Activated CD8-positive, alpha-beta memory T cell treated with anti-CD3 and anti-CD28 coated beads for 36 hours (primary cell): ENCODE measurements at regions not wholly inside any gene's neighbourhood (a gene's known extent, or its start where the extent isn't known, plus 50 kb on each side); places are given as distances from the start of the nearest gene placed in this dataset.

Experiments used
- CTCF ChIA-PET: fragments of 350-600 bp; sonication (Branson Sonifier 250); formaldehyde crosslinking; loops from one replicate; lab custom pipeline; 2021; ENCODE audit warnings: antibody characterized with exemption; lab: Charles Lee
- POLR2A ChIA-PET: fragments of 350-600 bp; sonication (Branson Sonifier 250); formaldehyde crosslinking; loops from one replicate; lab custom pipeline; 2021; ENCODE audit warnings: antibody characterized with exemption; lab: Charles Lee

DNA sequence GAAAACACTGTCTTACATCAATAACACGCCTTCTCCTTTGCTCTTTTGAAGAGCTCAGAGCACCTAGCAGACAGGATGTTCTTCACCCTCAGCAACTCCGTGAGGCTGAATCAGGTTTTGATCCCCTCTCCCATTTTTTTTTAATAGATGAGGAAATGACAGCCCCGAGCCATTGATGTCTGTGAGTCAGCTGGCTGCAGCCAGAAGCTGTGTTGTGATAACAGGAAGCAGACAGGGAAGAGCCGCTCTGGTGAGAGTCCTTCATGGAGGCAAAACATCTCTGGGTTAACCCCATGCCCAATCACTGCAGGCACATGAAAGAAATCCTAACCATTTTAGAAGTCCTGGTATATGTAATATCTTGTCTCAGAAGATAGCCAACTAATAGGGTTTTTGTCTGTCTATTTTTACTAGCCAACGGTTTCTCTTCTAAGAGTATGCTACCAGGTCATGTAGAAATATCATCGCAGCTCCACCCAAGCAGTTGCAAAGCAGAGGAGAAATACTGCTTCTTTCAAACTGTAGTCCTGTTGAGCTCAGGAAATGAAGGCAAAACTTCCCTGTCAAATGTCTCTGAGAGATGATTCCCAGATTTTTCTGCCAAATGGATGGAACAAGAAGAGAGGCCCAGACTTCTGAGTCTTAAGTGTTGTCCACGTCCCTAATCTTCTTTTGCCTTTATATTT lies 568.9 kb downstream of the CCDC171 start:
- ChIA-PET POLR2A (no interaction called here), CTCF (no interaction called here)

DNA sequence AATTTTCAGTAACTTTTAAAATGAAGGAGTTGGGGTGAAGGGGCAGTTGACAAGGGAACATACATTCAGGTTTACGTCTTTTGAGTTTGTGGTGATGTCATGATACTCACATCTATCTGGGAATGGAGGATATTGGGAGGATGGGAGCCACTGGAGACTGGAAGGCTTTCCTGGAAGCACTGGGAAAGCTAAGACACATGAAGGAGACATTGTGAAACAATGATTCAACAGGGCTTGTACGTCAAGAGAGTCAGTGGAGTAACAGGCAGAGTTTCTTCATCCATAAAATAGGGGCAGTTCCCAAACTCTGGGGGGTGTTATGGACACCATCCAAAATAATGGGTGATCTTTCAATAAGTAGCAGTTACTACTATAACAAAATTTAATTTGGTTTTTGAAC lies 572.8 kb downstream of the CCDC171 start:
- CTCF ChIA-PET, result no interaction called here

DNA sequence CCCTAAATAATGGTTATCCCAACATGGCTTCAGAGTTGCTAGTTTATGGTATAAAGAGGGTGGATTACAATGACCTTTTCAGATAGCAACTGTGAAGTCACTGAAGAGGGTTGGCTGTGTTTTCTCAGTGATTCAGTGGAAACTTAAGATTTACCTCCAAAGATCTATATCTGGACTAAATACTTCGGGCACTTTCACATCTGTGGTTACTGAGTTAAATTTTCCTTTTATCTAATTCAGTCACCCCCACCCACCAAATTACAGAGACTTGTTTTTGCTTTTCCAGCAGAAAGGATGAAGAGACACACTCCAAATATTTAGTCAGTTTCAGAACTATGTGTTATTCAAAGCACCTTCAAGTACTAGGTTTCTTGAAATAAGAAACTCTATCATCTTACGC lies 573.2 kb downstream of the CCDC171 start:
- CTCF ChIA-PET, result no interaction called here
- POLR2A ChIA-PET, result no interaction called here

More for the DNA sequence above, 572.8 kb downstream of the CCDC171 start:
- POLR2A ChIA-PET, result no interaction called here

DNA sequence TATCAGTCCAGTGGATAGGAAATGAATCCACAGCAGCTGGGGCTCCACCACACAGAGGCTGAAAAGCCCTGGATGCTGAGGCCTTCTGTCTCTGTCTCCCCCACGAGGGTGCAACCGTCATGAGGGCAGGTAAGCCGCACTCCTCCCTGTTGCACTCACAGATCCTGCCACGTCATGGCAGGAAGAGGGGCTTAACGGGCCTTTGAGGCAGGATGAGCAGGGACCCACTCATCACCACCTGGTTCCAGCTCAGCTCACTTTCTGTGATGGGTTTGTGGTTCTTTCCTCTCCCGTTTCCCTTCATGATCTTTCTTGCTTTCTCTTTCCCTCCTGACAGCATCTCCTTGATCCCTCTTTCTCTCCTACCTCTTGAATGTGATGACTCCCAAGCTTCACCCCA lies 575.2 kb downstream of the CCDC171 start:
- CTCF ChIA-PET, result no interaction called here
- POLR2A ChIA-PET, result no interaction called here

DNA sequence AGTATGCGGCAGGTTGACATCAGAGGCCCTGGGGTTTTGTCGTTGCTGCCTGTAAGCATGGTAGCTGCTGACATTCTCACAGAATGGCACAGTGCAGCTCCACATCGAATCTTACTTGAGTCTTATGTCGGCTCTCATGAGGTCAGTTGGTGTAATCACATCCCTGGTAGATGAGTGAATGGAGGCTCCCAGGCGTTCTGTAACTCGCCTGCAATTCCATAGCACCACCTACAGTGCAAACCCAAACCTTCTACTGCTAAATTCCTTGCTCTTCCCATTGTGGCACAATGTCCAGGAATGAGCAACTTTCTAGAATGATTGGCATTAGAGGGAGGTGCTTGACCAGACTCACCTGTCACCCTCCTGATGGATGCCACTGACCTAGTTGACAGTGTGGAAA lies 578.4 kb downstream of the CCDC171 start:
- ChIA-PET CTCF (no interaction called here), POLR2A (no interaction called here)

DNA sequence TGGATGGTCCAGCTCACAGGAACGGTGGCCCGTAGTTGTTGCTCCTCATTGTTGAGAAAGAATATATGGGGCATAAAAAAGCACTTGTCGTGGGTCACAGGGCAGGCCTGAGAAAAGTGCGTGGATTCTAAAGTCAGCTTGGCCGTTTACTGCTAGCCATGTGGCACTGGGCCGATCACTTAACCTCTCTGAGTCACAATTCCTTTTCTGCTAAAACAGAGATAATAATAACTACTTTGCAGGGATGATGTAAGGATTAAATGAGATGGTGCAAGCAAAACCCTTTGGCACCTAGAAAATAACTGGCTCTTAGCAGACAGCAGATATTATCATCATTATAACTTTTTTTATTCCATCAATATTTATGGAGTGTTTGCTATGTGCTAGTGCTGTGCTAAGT lies 579.7 kb downstream of the CCDC171 start:
- CTCF ChIA-PET, result interaction anchor here (1.3 kb wide), 1 partner anchor 8 kb away, joined by 3 read pairs; no protein-coding TSS in a partner anchor

DNA sequence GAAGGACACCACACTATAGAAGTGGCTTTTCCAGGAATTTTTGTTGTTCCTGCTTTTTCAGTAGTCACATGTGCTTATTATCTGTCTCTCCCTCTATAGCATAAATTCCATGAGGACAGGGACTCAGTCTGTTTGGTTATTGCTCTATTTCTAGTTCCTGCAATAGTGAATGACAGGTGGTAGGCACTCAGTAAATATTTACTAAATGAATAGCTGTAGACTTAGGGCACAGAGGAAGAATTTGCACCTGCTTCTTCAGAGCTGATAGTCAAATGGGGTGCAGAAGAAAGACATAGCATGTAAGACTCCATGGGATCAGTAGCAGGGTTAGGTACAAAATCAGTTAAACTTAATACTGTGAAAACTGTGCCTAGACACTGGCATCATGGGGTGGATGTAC lies 580.2 kb downstream of the CCDC171 start:
- CTCF ChIA-PET, result interaction anchor here (1.3 kb wide), 1 partner anchor 8 kb away, joined by 3 read pairs; no protein-coding TSS in a partner anchor
- POLR2A ChIA-PET, result no interaction called here

More for the DNA sequence above, 579.7 kb downstream of the CCDC171 start:
- POLR2A ChIA-PET, result no interaction called here

DNA sequence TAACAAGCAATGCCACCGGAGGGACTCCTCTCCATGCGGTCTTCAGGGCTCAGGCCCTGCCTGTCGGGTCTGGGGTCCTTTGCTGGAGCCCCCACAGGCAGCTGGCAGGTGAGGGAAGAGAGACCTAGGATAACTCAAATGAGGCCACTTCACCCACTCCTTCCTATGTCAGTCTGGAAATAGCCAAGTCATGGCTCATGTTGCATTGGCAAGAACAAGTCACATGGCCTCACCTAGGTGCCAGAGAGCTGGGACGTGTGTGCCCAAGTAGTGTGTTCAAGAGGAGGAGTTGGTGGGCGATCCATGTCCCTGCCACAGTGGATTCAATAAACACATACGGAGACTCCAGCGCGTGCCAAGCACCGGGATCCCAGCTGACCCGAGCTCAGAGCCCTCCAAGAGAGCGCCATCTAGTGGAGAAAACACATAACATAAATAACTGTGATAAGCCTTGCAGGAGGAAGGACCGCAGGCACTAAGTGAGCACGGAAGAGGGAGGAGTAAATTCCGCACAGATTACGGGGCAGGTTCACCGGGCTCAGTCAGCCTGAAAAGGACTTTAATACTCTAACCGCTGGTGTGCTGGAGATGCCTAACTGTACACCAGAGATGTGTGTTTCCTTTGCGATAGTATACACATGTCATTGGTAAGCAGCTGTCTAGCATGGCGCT lies 580.8 kb downstream of the CCDC171 start:
- POLR2A ChIA-PET, result no interaction called here
- CTCF ChIA-PET, result interaction anchor here (1.3 kb wide), 1 partner anchor 9 kb away, joined by 3 read pairs; no protein-coding TSS in a partner anchor

DNA sequence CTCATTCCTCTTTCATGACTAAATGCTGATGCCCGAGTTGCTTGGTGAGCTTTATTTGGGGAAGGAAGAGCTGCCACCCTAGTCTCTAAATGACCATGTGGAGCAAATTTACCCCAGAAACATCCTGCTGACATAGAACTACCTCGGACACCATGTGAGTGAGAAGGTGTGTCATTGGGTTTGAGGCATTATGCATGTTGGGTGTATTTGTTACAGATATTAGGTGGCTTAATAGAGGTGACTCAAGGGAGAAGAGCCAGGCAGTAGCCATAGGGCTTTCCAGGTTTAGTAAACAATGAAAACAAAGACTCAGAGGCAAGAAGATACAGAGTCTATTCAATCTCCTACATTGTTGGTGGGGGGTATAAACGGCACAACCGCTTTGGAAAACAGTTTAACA lies 581.5 kb downstream of the CCDC171 start:
- CTCF ChIA-PET, result no interaction called here
- POLR2A ChIA-PET, result no interaction called here

DNA sequence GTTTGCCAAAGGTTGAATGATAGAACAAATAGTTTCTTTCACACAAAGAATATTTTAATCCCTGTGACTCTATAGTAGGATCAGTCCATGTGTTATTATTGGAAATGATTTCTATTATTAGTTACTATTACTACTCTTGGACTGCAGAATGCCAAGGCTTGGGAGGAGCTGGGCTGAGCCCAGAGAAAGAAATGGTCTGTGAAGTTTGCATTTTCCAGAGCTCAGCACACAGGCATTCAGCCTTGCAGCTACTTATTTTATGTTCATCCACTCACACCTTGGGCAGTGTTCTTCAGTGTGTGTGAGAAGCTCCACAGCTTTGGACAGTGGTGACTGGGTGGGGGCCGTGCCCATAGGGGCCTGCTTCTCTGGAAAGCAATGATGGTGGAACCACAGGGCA lies 583.1 kb downstream of the CCDC171 start:
- CTCF ChIA-PET, result no interaction called here
- POLR2A ChIA-PET, result no interaction called here

DNA sequence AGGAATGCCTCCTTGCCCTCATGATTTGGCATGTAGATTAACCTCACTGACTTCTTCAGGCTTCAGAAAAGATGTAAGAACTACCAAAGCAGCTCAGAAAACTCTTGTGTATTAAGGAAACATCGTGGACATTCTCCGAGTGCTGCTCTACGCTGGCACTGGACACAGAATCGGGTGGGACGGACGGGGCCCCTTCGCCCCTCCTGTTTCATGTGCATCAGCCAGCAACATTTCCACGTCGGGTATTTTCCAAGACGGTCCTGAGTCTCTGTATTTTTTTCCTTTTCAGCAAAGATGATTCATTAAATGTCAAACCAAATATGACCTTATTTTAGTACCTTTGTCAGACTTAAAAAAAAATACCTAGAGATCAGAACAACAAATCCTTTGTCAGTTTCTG lies 583.6 kb downstream of the CCDC171 start:
- ChIA-PET POLR2A (no interaction called here), CTCF (no interaction called here)

DNA sequence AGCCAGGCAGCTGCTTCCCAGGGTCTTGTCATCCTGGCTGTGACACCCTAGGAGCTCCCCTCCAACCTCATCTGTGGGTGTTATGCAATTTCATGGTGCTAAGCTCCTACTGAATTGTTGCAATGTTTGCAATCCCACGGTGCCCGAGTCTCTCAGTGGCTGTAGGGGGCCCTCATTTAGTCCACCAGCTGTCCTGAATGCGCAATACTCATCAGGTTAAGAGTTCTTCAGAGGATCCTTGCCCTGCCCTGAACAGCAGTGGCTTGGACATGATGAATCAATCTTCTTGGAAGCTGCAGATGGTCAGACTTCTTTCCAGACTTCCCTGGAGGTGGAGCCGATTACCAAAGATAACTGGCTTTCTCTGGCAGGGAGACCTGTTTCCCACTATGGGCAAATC lies 584.1 kb downstream of the CCDC171 start:
- CTCF ChIA-PET, result no interaction called here
- POLR2A ChIA-PET, result no interaction called here

DNA sequence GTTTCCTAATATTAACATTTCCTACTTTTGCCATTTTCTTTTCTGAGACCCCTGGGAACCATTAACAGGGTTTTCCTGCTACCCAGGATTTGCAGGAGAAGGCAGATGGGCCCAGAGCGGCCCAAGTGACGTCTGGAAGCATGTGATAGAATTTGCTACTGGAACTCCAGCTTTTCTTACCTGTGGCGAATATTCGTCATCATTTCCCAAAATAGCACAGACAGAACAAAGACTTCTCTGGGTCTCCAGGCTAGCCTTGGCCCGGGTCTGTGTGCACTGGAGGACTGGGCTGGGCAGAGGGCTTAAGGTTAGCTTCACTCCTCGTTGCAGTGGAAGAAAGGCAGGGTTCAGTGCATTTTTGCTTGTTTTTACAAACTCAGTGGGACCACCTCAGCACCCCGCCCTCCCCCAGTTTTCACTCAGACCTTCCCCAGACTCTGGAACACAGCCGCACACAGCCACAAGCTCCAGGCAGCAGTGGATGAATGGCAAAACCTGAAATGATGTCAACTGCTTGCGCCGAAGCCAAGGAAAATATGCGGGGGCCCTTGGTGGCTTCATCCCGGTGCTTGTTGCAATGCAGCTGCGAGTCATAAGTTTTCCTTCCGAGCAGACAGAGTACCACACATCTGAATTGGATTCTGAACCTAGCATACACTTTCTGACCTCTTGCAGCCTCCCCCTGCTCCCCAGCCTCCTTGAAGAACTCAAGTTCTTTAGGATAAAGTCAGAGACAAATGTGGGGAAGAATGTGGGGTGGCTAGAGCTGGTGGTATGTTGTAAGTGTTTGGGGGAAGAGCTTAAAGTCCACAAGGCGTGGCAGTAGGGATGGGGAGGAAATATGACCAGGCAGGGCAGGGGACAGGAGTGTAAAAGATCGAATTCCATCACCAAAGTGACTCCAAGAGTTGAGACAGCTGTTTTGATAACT lies 586.0 kb downstream of the CCDC171 start:
- ChIA-PET POLR2A (no interaction called here), CTCF (no interaction called here)

DNA sequence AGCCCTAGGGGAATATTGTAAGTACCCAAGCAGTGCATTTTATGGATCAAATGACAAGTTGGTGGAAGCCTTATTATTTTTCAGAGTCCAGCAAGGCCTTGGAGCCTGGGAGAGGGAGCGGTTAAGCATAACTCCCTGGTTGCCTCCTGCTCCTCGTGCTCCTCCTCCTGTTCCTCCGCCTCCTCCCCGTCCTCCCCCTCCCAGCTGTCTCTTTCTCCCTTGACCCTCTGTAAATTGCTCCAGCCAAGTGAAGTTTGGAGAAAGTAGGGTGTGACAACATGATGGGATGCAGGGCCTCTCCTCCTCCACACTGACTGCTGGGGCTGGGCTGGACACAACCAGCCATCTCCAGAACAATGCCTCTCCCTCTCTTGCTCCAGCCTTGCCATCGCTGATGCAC lies 586.9 kb downstream of the CCDC171 start:
- POLR2A ChIA-PET, result no interaction called here
- CTCF ChIA-PET, result no interaction called here

DNA sequence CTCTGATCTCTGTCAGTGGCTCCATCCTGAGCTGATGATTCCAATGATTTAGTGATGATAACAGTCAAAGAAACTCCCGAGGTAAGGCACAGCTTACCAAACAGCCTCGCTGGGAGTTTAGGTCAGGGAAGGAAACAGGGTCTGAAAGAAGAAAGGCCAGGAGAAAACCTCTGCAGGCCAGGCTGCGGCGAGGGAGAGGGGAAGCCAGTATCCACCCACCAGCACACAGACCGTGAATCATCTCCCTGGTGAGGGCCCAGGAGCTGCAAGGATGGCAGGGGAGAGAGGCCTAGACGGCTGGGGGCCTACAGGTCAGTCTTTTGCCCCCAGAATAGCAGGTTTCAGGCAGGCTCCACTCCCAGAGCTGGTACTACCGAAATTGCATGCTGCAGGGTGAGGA lies 590.5 kb downstream of the CCDC171 start:
- ChIA-PET POLR2A (no interaction called here), CTCF (no interaction called here)

DNA sequence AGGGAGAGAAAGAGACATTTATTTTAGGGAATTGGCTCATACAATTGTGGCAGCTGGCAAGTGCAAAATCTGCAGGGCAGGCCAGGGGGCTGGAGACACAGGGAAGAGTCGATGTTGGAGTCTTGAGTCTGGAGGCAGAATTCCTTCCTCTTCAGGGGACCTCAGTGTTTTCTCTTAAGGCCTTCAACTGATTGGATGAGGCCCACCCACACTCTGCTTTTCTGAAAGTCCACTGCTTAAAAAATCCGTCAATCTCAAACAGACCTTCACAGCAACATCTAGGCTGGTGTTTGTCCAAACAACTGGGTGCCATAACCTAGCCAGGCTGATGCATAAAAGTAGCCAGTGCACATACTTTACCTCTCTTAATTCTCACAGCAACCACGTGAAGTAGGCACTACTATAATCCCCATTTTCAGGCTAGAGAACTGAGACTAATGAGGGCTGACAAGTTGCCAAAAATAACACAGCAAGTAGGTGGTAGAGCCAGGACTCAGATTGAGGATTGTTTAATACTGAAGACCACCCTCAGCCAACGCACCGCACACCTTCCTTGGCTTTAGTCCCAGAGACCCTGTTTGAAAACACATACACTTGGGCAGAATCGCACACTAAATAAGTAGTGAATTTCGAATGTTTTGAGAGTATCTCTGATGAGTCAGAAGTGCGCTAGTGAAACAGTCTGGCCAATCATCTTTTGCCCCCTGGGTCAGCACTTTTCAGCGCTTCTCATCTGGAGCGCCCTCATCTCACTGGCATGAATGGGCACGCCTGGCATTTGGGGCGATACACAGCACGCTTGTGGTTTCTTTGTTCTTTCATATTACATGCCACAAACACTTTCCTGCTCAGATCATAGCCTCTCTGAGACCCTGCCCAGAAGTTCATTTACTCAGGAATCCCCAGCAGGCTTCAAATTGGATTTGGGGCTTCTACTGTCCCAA lies 591.4 kb downstream of the CCDC171 start:
- ChIA-PET POLR2A (no interaction called here), CTCF (no interaction called here)

DNA sequence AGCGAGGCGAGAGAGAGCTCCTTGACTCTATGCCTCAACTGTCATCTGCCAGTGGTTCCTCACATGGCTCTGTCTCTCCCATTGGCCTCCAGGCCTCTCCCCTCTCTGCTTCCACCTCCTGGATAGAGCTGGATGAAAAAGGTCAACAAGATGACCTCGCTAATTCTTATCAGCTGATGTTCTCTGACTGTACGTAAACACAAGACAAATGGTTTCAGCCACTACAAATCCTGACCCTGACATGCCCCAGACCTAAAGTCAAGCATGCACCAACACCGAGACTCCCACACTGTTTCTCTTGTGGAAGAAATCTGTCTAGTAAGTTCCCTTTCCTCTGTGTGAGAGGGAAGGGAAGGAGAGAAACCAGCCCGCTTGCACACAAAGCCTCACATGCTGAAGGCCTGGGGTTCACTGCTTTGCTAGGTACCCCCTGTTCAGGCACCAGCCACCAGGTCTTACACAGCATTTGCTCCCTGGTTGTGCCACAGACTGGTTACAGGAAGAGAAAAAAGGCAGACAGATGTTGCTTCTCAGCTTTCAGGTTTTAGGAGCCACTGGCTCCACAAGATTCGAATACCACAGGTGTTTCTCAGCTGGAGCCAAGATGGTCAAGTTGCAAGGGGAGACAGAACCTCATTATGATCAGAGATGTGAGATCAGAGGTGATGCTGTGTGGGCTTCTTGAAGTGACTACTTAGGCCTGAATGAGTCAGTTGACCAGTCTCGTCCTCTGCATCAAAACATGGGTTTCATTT lies 592.5 kb downstream of the CCDC171 start:
- ChIA-PET CTCF (no interaction called here), POLR2A (no interaction called here)

DNA sequence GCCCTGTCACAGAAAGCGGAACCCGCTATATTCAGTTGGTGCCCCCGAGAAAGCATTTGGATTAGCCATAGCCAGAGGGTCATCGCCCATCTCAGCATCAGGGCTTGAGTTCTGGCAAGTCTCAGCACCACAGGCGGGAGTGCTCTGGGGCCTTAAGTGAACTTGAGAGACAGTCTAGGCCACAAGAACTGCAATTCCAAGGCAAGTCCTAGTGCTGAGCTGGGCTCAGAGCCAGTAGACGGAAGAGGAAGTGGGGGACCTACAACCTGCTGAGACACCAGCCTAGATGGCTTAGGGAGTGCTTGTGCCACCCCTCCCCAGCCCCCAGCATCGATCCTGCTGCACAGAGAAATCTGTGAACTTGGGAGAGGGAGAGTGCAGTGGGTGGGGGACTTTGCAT lies 594.9 kb downstream of the CCDC171 start:
- CTCF ChIA-PET, result no interaction called here
- POLR2A ChIA-PET, result no interaction called here
